ENCODE measurements at regions not wholly inside any gene's neighbourhood (a gene's known extent, or its start where the extent isn't known, plus 50 kb on each side); places are given as distances from the start of the nearest gene placed in this dataset.

DNA sequence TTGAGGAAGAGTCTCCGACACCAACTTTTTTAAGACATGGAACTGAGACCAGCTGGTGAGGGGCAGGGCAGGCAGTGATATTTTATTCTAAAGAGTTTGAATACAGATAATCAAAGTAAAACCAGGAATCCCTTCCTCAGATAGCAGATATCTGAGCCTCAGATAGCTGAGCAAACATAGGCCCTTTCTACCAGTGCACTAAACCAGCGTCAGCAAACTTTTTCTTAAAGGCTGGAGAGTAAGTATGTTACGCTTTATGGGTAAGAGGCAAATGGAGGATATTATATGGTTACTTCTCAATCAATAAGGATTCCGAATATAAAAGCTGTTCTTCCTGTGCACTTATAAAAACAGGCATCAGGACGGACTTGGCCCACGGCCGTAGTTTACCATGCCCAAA lies 73.9 kb downstream of the WNT5A start:
- no peak for DNase-seq (ENCODE audit: low spot score)

GRCh38 chr3:55412545-55412944 lies 74.6 kb downstream of the WNT5A start:
- DNase-seq (ENCODE audit: low spot score), result no peak

GRCh38 chr3:55409806-55410205 lies 77.3 kb downstream of the WNT5A start:
- DNase-seq (ENCODE audit: low spot score), result no peak

DNA sequence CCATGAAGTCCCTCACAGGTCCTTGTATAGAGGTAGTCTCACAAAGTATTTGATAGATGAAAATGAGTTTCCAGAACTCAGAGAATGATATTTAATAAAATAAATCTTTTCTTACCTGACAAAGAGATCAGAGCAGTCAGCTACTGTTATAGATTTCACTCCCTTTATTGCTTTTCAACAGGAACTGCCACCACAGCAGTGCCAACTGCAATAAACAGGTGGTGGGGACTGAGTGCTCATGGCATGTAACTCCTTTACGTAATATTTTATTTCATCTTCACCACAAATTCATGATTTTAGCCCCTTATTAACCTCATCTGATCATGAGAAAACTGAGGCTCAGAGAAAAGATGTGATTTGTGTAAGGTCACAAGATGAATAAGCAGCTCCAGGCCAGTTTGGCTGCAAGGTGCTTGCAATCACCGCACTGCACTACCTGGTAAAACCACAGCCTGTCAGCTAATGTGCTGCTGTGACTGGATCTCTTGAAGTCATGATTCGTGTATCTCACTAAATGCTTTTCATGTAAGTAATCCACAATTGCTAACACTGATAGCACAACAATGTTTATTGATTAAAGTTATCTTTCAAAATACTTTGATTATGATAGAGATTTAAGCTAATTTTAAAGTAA lies 78.8 kb downstream of the WNT5A start:
- no peak for DNase-seq (ENCODE audit: low spot score)

DNA sequence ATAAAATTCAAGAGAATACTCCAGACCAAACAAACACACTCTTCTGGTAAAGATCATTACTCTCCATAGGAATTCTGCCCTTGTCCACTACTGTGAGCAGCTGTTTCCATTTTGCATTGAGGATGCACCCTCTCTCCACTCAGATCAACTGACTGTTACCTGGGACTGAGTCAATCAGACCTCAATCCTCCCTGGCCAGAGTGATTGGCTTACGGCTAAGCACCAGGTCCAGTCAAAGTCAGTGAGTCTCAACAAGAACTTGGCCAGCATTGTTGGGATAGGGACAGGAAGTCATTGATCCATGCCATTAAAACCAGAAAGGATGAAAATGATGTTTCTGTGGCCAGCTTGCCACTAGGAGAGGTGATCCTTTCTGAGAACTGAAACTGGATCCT lies 79.7 kb downstream of the WNT5A start:
- no peak for DNase-seq (ENCODE audit: low spot score)

DNA sequence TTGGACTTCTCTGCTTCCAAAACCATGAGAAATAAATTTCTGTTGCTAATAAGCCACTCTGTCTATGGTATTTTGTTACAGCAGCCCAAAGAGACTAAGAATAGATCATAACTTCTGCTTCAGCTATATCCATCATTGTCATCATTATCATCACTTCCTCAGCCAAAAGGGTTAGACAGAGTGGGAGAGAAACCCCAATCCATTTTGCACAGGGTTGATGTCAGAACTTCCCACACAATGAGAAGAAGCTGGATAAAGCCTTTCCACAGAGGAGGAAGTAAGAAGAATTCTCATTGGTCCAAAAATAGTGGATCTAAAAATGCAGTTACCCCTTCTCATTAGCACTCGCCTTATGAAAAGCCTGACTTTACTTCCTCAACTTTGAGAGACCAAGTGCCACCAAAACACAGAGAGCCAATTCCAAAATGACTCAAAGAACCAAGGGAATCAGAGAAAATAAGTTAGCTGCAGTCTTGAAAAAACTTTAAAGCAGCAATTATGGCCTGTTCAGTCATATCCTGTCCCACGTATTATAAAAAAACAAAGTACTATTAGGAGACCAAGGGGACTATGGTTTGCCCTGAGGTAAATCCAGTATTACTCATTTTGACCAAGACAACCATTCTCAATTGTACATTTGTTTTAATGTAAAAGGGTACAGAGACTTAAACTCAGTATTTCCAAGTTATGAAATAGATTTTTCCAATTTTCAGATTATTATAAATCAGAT lies 80.2 kb downstream of the WNT5A start:
- no peak for DNase-seq (ENCODE audit: low spot score)

DNA sequence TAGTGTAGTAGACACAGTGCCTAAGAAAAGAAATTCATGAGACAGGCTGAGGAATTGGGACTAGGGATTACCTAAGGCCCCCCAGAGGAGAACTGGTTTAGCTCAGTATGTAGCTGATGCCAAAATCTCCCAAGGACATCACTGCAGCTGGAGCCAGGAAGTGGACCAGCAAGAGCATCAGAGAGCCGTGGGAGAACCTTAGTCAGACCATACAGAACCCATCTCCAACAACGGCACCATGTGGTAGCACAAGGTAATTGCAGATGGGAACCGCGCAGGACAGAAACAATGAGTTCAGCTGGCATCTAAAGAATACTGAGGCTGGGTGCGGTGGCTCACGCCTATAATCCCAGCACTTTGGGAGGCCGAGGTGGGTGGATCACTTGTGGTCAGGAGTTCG lies 81.7 kb downstream of the WNT5A start:
- DNase-seq (ENCODE audit: low spot score), result no peak

DNA sequence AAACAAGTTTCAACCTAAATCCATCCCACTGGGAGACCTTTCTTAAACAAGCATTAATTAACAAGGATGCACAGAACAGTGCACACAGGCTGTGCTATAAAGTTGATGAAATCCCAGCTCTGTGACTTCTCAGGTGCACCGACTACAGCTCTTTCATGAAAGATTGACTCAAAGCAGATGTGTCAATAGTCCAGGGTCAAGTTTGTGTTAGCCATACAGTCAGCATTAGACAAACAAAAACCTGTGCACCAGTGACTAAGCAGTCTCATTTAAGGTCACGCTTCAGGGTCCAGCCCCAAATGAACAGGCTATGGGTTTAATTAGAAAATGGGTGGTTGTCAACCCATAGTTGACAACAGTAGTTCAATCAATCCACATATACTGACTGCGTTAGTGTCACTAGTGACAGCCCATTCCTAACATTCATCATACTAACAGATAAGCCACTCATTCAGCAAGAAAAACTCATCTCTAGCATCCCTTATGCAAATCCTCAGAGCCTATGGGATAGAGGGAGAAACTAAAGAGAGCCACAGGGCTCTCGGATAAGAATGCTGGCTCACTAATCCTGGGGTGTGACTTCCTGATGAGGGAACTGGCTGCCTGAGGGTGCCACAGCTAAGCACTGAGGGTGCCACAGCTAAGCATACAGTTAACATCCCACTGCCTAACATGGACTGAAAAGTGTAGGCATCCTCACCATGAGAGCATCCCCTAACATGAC lies 84.1 kb downstream of the WNT5A start:
- no peak for DNase-seq (ENCODE audit: low spot score)

GRCh38 chr3:55380561-55380960 lies 106.5 kb downstream of the WNT5A start:
- no peak for DNase-seq (ENCODE audit: low spot score)

DNA sequence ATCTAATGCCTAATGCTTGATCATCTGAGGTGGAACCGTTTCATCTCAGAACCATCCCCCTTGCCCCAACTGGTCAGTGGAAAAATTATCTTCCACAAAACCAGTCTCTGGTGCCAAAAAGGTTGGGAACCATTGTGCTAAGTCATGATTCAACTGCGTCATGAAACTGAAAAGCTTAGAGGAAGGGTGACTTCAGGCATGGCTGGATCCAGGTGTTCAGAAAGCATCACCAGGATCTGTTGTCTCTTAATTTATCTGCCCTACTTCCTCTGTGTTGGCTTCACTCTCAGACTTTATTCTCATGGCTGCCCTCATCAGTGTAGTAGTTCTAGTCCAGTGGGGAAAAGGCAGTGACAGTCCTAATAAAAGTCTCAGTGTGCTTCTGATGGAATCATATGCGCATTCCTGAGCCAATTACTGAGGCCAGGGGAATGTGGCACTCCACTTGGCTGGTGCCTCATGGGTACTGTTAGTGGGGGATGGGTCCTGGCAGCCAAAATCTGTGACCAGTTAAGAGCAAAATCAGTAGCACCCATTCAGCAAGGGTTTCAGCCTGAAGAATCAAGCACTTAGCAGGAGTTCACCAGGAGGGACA lies 110.3 kb downstream of the WNT5A start:
- DNase-seq (ENCODE audit: low spot score), result no peak

DNA sequence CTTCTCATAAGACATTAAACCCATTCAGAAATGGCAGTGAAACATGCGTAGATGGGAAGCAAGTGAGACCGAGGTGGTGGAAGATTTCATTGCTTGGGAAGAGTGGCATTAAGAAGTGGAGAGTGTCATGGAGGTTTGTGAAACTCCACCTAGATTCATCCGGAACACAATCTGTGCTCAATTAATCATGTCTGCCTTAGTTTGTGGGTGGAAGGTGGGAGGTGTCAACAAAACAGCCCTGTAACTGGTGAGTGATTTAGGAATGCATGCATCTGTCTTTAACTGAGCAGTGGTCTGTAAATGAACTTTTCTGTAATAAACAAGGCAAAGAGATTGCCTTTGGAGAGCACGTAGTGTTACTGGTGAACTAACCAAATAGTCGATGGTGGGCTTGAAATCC lies 113.7 kb downstream of the WNT5A start:
- DNase-seq (ENCODE audit: low spot score), result no peak

DNA sequence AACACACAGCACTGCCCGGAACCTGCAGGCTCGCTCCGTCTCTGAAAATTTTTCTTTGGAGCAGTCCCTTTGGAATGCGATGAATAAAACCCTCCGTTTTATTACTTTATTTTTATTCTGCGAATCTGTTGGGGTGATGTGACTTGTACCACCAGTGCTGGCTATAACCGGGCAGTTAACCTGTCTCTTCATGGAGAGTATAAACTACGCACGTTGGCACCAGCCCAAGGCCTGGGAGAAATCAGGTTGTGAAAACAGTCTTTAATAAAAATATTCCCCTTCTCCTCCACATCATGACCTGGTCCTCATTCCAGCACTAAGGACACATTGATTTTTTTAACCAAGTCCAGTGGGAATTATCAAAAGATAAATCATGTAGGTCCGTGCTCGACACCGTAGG lies 116.8 kb downstream of the WNT5A start:
- no peak for DNase-seq (ENCODE audit: low spot score)

DNA sequence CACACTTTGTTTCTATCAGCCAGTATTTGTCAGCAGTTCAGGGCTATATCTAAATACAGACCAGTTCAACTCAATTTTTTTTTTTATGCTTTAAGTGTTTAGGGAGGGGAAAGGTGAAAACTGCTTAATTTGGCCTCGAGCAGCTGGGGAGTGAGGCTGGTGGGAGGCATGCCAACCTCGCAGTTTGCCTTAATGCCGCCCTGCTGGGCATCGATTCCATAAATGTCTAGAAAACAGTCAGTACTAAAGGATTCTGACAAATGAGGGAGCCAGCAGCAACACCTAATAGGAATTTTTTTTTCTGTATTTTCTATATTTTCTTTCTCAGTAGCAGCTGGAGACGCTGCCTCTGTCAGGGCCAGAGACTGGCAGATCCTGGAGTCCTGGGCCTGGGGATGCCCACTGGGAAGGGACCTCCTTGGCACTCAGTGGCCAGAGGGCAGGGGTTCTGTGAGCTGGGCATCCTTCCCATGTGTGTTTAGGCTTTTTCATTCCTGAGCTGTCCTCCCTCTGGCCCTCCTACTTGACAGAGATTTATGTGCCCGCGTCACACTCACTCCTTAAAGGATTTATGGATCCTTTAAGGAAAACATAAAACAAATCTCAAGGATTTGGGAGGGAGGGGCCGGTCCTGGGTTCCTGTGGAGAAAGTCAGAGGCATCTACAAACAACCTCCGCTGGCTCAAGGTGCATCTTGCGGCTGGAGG lies 117.8 kb downstream of the WNT5A start:
- no peak for DNase-seq (ENCODE audit: low spot score)

GRCh38 chr3:55368366-55368765 lies 118.7 kb downstream of the WNT5A start:
- no peak for DNase-seq (ENCODE audit: low spot score)

DNA sequence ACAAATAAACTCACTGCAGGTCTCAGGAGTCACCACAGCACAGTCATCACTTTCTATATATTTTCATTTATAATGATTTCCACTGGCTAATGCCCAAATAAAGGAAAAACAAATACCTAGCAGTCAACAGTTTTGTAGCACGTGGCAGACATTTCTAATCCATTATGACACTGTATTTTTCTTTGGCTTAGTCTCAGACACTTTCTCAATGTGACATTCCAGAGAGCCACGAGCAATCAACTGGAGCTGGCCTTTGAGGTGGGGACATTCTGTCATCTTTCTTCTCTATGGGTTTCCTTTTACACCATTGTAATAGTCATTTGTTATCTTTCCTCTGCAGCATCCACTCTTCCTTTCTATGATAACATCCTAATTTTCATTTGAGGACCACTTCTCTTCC lies 119.7 kb downstream of the WNT5A start:
- no peak for DNase-seq (ENCODE audit: low spot score)

- no peak for DNase-seq (ENCODE audit: low spot score)
Observed at GRCh38 chr3:55364421-55364820, 122.7 kb downstream of the WNT5A start.

- DNase-seq (ENCODE audit: low spot score), result no peak
Observed at GRCh38 chr3:55362210-55362960, 124.7 kb downstream of the WNT5A start.

DNA sequence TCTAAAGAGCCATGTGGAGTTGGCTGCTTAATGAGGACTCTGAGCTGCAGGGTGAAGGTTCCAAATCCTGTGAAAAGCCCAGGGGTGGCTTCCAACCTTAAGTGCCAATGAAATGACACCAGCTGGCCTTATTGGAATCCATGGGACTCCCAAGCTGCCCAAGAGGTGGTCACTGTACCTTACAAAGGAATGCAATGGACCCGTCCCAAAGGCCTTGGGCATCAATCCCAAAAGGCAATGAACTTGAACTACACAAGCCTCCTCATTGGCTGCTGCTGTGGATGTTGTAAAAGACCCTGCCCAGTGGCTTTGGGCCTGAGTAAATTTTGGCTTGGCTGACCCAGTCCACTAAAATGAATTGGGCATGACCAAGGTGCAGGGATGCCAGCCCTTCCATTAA lies 129.3 kb downstream of the WNT5A start:
- no peak for DNase-seq (ENCODE audit: low spot score)

- DNase-seq (ENCODE audit: low spot score), result no peak
Observed at GRCh38 chr3:55352668-55353067, 134.4 kb downstream of the WNT5A start.

GRCh38 chr3:55349851-55350250 lies 137.3 kb downstream of the WNT5A start:
- no peak for DNase-seq (ENCODE audit: low spot score)

Data from ureter (tissue), 1 donor.